Stimulated activated naive B cell treated with anti-CD40 and anti-IgM and Interleukin-4, amounts not matched to agents 10 μg/mL and 1 μg/mL and 100 μg/mL, for 72 hours (primary cell): ENCODE measurements at regions not wholly inside any gene's neighbourhood (a gene's known extent, or its start where the extent isn't known, plus 50 kb on each side); places are given as distances from the start of the nearest gene placed in this dataset.

Experiments
- ATAC-seq, 2 donors: fragments of 150-1000 bp; cut with Tn5 transposase; replicated peaks; 2 replicates each; pipeline ENCODE4 v1.10.0; 2021; ENCODE audit warnings: moderate library complexity in 1 of 2
- DNase-seq: peaks from one replicate; pipeline ENCODE4 v3.0.0; 2021
- H3K27ac Mint-ChIP-seq: one replicate; pipeline ENCODE4 v1.8.0; 2022; ENCODE audit warnings: mild to moderate bottlenecking, mixed read lengths
- H3K27me3 Mint-ChIP-seq, 2 donors: one replicate each; pipeline ENCODE4 v1.8.0; 2022; ENCODE audit warnings: mixed read lengths in 2 of 2
- H3K36me3 Mint-ChIP-seq, 2 donors: one replicate each; pipeline ENCODE4 v1.8.0; 2022; ENCODE audit warnings: mixed read lengths in 2 of 2, mild to moderate bottlenecking in 1 of 2
- H3K4me1 Mint-ChIP-seq, 2 donors: one replicate each; pipeline ENCODE4 v1.8.0; 2022; ENCODE audit warnings: mixed read lengths in 2 of 2, mild to moderate bottlenecking in 1 of 2
- H3K4me3 Mint-ChIP-seq, 2 donors: one replicate each; pipeline ENCODE4 v1.8.0; 2022; ENCODE audit warnings: mild to moderate bottlenecking in 2 of 2, mixed read lengths in 2 of 2, moderate library complexity in 1 of 2
- H3K9me3 Mint-ChIP-seq, 2 donors: one replicate each; pipeline ENCODE4 v1.8.0; 2022; ENCODE audit warnings: mixed read lengths in 2 of 2, mild to moderate bottlenecking in 1 of 2

DNA sequence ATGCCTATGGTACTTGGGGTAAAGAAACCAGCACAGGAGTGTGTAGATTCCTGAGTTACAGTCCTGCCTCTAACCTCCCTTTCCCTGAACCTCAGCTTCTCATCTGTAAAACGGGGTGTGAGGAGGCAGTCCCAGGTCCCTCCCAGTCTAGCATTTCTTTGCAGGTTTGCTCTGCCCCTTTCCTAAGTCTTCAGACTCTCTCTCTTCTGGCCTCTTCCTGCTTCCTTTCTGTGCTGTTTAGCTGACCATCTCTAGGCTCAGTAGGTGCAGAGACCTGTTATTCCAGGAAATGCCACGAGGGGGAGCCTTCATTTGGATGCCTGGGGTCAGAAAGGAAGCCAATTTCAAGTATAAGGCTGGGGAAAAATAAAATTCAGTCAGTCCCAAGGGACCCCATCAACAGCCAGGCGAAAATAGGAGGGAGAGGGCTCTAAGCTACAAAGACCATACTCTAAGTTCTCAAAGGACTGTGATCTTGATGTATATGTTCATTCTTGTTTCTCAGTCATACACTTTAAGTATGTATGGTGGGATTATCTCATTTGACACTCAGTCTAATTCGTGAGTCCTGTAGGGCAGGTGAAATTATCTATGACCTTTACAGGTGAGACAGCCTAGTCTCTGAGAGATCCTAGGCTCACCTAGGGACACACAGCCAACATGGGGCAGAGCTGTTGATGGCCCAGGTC lies 89.1 kb downstream of the NCR2 start:
- no peak overlapping the region for H3K4me3 Mint-ChIP-seq
- peaks cover 4 to 20% of the 10 kb centered on the region in 2 donors for H3K27me3 Mint-ChIP-seq
- H3K4me1 Mint-ChIP-seq, result peaks cover 9 to 11% of the 10 kb centered on the region in 2 donors
- peak; percentile 44 to 47 for ATAC-seq
- DNase-seq, result peak; percentile 67
- peaks cover 0 to under 1% of the 10 kb centered on the region in 2 donors for H3K9me3 Mint-ChIP-seq
- H3K27ac Mint-ChIP-seq, result no peak overlapping the region
- no peaks in the 10 kb centered on the region for H3K36me3 Mint-ChIP-seq

DNA sequence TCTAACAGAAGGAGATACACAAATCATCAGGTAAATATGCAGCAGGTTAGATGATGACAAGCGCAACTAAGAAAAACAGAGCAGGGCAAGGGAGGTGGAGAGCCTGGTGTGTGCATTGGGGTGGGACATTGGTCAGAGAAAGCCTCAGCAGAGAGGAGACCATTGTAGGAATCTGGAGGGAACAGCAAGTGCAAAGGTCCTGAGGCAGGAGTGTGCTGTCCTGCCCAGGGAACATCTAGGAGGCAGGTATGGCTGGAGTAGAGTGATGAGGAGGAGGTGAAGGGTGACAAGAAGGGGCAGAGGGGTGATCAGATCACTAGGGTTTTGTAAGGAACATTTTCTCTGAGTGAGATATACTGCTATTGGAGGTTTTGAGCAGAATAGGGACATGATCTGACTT lies 90.1 kb downstream of the NCR2 start:
- no peak for DNase-seq
- Mint-ChIP-seq H3K27me3 (peaks cover 0 to 13% of the 10 kb centered on the region in 2 donors), H3K27ac (no peak overlapping the region), H3K9me3 (no peaks in the 10 kb centered on the region), H3K4me3 (no peak overlapping the region), H3K4me1 (peaks cover 18 to 19% of the 10 kb centered on the region in 2 donors), H3K36me3 (no peaks in the 10 kb centered on the region)
- ATAC-seq, result no peak

DNA sequence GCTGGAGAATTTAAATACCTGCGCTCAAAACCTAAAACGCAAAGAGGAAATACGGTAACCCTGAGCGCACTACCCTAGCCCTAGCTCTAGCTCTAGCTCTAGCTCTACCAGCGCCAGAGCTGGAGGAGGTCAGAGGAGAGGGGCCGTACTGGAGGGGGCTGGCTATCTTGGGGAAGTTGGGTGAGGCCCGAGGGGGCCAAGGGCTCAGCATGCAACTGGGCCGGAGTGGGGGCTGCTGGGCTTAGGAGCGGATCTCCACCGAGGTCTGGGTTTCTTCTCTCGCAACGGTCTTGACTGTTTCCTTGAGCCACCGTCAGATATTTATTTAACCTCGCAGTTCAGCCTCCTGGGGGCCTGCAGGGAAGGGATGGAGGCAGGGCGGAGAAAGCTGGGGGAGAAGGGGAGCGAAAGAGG lies 91.0 kb downstream of the NCR2 start:
- no peak overlapping the region for H3K27ac Mint-ChIP-seq
- peak; percentile 33 to 50 for ATAC-seq
- H3K4me1 Mint-ChIP-seq, result peaks cover 18 to 19% of the 10 kb centered on the region in 2 donors

DNA sequence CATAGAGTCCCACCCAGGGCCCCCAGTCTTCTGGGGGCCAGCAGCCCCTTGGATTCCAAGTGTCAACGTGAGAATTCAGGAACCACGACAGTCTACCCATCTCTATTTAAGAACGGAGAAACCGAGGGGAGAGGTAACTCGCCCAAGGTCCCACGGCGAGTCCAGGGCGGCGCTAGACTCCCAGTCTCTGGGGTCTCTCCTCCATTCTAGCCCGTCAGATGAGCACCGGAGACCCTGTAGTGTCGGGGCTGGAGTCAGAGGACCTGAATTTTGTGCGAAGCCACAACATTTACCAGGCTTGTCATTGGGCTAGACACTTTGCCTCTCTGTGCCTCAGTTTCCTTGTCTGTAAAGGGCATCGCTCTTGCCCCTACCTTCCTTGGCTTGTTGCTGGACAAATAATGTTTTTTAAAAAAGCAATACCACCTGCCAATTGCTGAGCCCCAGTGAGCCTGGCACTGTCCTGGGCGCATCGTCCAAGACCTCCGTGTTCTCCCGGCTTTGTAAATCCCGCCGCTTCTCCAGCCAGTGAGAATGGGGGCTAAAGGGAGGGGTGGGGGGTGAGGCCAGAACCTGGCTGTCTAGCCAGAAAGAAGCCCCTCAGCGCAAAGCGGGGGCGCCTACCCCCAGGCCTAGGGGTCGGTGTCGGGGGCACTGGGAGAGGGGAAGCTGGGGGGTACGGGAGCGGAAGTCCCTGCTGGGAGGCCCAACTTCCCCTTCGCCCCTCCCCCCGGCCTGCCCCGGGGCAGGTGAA lies 91.7 kb downstream of the NCR2 start:
- no peak for DNase-seq
- no peaks in the 10 kb centered on the region for H3K36me3 Mint-ChIP-seq
- no peaks in the 10 kb centered on the region for H3K9me3 Mint-ChIP-seq
- peaks cover 18 to 19% of the 10 kb centered on the region in 2 donors for H3K4me1 Mint-ChIP-seq
- H3K27ac Mint-ChIP-seq, result no peak overlapping the region
- no peak overlapping the region for H3K4me3 Mint-ChIP-seq
- ATAC-seq, result no peak
- H3K27me3 Mint-ChIP-seq, result peaks cover 0 to 8% of the 10 kb centered on the region in 2 donors

More for the DNA sequence above, 91.0 kb downstream of the NCR2 start:
- H3K9me3 Mint-ChIP-seq, result no peaks in the 10 kb centered on the region
- no peak overlapping the region for H3K4me3 Mint-ChIP-seq
- DNase-seq, result peak; percentile 33
- no peaks in the 10 kb centered on the region for H3K36me3 Mint-ChIP-seq
- H3K27me3 Mint-ChIP-seq, result peaks cover 0 to 13% of the 10 kb centered on the region in 2 donors

DNA sequence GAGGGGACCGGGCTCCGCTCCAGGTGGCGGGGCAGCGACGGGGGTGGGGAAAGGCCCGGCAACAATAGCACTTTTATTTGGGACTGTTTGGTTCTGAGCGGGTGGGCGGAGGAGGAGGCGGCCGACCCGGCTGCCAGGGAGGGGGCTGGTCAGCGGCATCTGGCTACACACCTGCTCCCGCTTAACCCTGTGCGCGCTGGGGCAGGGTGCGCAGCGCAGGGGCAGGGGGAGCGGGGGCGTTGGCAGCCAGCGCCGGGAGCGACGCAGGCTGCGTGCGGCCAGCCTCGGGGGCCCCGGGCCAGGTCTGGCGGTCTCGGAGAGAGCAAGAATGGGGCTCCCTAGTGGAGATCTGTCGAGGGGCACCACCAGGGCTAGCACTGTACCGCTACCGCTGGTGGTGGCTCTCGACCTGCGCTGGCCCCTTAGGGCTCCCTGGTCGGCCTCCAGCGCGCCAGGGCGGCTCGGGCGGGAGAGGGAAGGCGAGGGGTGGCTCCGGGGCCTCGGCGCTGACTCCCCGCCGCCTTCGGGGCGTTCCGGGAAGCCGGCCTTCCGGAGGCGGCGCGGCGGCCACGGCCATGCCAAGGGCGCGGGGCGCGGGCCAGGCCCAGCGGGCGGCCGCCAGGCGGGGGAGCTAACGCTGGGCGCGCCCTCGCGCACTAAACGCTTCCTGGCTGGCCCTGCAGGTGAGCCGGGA lies 92.4 kb downstream of the NCR2 start:
- Mint-ChIP-seq H3K27ac (peak overlapping the region; percentile 33), H3K27me3 (peaks cover 0 to 3% of the 10 kb centered on the region in 2 donors), H3K36me3 (no peaks in the 10 kb centered on the region), H3K9me3 (no peaks in the 10 kb centered on the region), H3K4me1 (peaks cover 18 to 19% of the 10 kb centered on the region in 2 donors), H3K4me3 (peak overlapping the region; percentile 71 to 75)
- ATAC-seq (peak; percentile 52 to 66), DNase-seq (peak; percentile 43)

DNA sequence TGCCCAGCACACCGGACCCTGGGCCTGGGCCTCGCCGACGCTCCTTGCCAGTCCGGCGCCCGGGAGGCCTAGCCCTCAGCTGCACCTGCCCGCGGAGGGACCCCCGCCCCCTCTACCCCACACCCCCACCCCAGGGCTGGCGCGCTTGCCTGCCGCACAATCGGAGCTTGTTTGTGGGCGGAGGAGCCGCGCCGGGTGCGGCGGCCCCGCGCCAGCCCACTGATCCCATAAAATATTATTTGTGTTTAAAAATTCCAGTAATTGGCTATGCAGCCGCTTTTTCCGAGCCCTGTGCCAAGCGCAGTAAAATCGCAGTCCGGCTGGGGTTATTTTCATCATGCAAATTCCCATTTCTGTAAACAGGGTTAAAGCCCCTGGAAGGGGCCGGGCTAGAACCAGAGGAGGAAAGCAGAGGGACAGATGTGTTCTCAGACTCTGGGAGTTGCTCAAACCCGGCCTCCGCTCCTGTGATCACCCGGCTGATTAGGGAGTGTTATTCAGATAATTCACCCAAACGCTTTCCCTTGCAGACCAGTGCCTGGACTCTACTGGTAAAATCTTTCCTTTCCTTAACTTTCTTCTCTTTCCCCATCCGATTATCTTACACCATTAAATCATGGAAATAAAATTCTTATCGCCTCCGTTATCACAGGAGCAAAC lies 93.1 kb downstream of the NCR2 start:
- H3K9me3 Mint-ChIP-seq, result no peaks in the 10 kb centered on the region
- peak overlapping the region; percentile 66 to 71 for H3K4me3 Mint-ChIP-seq
- peaks cover 18 to 19% of the 10 kb centered on the region in 2 donors for H3K4me1 Mint-ChIP-seq
- ATAC-seq (no peak), DNase-seq (no peak)
- no peaks in the 10 kb centered on the region for H3K36me3 Mint-ChIP-seq
- H3K27ac Mint-ChIP-seq, result peak overlapping the region; percentile 59
- peaks cover 0 to 1% of the 10 kb centered on the region in 2 donors for H3K27me3 Mint-ChIP-seq

DNA sequence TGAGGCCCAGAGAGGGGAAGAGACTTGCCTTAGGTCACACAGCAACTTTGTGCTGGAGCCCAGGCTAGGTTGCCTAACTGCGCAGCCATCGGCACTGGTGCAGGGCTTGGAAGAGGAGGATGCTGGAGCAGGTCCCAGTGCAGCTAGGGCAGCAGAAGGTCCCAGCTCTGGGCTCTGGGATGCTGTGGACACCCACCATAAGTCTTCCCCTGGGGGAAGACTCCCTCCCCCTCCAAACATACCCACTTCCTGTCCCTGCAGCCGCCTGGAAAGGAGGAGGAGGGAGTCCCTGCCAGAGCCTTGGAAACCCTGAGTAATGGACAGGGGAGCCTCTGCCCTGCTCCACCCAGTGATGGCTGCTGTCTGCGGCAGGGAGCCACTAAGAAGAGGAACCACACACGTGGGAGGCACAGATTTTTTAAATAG lies 93.6 kb downstream of the NCR2 start:
- ATAC-seq (peak; percentile 57 to 64), DNase-seq (peak; percentile 38)
- H3K27me3 Mint-ChIP-seq, result peaks cover 0 to 4% of the 10 kb centered on the region in 2 donors
- H3K4me1 Mint-ChIP-seq, result peaks cover 18 to 19% of the 10 kb centered on the region in 2 donors
- H3K4me3 Mint-ChIP-seq, result peak overlapping the region; percentile 66 to 71
- no peaks in the 10 kb centered on the region for H3K36me3 Mint-ChIP-seq
- H3K9me3 Mint-ChIP-seq, result no peaks in the 10 kb centered on the region
- H3K27ac Mint-ChIP-seq, result peak overlapping the region; percentile 59

DNA sequence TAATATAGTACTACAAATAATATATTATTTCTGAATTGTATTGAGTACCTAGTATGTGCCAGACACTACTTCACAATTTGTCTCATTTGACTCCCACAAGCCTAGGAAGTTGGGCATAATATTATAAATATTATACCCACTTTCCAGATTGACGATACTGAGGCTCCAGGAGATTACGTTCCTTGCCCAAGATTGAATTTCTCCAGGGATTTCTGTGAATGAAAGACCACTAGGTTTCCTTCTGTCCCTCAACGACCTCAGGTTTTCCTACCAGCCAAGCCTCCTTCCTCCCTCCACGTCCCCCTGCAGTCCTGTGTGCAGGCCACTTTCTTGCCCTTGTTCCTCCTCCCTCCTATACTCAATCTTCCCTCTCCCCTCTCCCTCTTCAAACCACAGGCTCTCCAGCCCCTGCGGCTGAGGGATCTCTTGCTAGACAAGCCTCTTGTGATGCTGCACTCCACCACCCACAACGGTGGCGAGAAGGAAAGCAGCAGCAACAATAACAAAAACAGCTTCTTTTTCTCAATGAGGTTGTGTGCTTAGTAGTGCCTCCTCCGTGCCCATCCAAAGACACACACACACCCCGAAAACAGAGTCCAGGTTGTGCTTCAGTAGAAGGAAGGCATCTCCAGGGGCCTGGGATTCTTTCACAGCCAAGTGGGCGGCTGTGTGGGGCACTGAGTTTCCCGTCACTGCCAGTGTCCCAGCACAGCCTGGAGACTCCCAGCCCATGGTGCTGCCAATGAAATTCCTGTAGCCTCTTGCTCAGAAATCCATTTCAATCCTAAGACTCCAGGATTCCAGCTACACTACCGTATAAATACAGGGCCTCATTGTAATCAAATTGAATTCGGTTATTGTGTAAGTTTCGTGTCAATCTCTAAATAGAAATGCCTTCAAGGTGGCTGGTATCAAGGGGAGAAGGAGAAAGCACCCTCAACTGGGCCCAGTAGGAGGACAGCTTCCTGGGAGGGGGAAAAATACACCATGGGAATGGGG lies 94.4 kb downstream of the NCR2 start:
- H3K4me1 Mint-ChIP-seq, result peaks cover 18 to 19% of the 10 kb centered on the region in 2 donors
- no peaks in the 10 kb centered on the region for H3K9me3 Mint-ChIP-seq
- H3K4me3 Mint-ChIP-seq, result peak overlapping the region in 1 of 2 donors; percentile 10

DNA sequence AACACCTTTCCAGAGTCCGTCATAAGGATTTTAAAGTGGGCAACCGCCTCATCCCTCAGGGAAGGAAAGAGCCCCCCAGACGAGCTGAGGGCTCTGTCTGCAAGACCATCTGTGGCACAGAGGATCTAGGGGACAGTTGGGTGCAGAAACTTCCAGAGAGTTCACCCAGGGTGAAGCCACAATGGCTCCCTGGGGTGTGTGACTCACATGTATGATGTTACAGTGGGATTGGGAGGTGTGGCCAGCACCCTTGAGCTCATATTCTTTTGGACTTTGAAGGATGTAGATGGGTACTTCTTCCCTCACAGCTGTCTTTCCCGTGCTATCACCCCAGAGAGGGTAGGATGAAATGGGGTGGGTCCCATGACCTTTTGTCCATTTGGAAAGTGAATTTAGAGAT lies 95.5 kb downstream of the NCR2 start:
- Mint-ChIP-seq H3K9me3 (no peaks in the 10 kb centered on the region), H3K27me3 (peaks cover 0 to 4% of the 10 kb centered on the region in 2 donors), H3K36me3 (no peaks in the 10 kb centered on the region), H3K4me3 (no peak overlapping the region), H3K4me1 (peaks cover 18 to 19% of the 10 kb centered on the region in 2 donors), H3K27ac (no peak overlapping the region)
- no peak for ATAC-seq
- no peak for DNase-seq

More for the DNA sequence above, 94.4 kb downstream of the NCR2 start:
- DNase-seq (no peak), ATAC-seq (no peak)
- no peak overlapping the region for H3K27ac Mint-ChIP-seq
- peaks cover 0 to 4% of the 10 kb centered on the region in 2 donors for H3K27me3 Mint-ChIP-seq
- H3K36me3 Mint-ChIP-seq, result no peaks in the 10 kb centered on the region

DNA sequence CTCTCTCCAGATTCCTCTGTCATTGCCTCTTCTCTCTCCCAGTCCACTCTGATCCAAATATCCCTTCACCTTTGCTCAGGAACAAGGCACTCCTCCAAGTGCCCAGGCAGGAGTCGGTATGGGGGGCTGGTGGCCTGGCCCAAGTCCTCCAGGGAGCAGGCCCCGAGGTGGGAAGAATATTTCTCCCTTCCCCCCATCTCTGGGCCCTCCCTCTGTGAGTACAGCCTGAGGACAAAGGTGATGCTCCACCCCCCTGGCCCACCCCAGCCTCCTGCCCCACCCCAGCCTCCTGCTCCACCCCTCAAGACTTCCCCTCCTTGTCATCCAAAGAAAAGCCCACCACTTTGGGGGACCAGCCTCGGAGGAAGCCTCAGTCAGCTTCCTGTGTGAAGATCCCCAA lies 96.9 kb downstream of the NCR2 start:
- Mint-ChIP-seq H3K9me3 (no peaks in the 10 kb centered on the region), H3K36me3 (no peaks in the 10 kb centered on the region), H3K27ac (no peak overlapping the region), H3K4me1 (peaks cover 16 to 19% of the 10 kb centered on the region in 2 donors), H3K4me3 (no peak overlapping the region), H3K27me3 (peaks cover 0 to 4% of the 10 kb centered on the region in 2 donors)
- ATAC-seq, result no peak
- no peak for DNase-seq

DNA sequence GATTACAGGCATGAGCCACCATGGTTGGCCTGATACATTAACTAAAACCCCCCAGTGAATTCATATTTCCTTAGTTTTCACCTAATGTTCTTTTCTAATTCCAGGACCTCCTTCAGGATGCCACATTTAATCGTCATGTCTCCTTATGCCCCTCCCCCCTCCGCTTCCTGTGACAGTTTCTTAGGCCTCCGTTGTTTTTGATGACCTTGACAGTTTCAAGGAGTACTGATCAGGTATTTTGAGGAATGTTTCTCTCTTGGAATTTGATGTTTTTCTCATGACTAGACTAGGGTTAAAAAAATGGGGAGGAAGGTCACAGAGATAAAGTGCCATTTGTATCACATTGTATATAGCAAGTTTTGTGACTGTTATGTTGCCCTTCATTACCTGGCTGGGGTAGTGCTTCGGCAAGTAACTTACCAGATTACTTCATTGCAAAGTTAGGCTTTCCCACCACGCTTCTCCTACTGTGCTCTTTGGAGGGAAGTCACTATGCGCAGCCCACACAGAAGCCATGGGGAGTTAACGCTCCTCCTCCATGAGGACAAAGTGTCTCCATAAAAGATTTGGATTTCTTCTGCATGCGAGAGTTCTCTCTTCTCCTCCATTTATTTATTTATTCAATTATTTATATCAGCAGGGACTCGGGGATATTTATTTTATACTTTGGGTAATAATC lies 99.5 kb downstream of the NCR2 start:
- Mint-ChIP-seq H3K4me3 (no peak overlapping the region), H3K9me3 (peaks cover 0 to 5% of the 10 kb centered on the region in 2 donors), H3K27me3 (peaks cover 0 to 4% of the 10 kb centered on the region in 2 donors), H3K27ac (no peak overlapping the region), H3K4me1 (peaks cover 16% of the 10 kb centered on the region in 2 donors), H3K36me3 (no peaks in the 10 kb centered on the region)
- ATAC-seq (no peak), DNase-seq (no peak)

DNA sequence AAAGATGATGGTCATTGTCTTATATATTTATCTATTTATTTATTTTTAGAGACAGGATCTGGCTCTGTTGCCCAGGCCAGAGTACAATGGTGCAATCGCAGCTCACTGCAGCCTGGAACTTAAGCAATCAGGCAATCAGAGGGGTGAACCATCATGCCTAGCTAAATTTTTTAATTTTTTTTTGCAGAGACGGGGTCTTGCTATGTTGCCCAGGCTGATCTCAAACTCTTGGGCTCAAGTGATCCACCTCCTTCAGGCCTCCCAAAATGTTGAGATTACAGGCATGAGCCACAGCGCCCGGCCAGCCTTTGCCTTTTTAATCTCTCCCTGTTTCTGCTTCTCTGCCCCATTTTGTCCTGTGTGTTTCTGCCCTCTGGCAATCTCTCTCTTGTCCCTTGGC lies 102.2 kb downstream of the NCR2 start:
- H3K4me3 Mint-ChIP-seq, result no peak overlapping the region
- DNase-seq (no peak), ATAC-seq (no peak)
- no peak overlapping the region for H3K27ac Mint-ChIP-seq
- H3K27me3 Mint-ChIP-seq, result peaks cover 4 to 8% of the 10 kb centered on the region in 2 donors
- H3K36me3 Mint-ChIP-seq, result no peaks in the 10 kb centered on the region
- peaks cover 32 to 36% of the 10 kb centered on the region in 2 donors for H3K4me1 Mint-ChIP-seq
- H3K9me3 Mint-ChIP-seq, result peaks cover 0 to 5% of the 10 kb centered on the region in 2 donors
